ENCODE measurements at regions not wholly inside any gene's neighbourhood (a gene's known extent, or its start where the extent isn't known, plus 50 kb on each side); places are given as distances from the start of the nearest gene placed in this dataset.
A peak's percentile ranks its signal among the peaks of the same experiment; 100 is the strongest.

GRCh38 chr7:18288322-18289037, 207.1 kb upstream of the HDAC9 start:
- no peak overlapping the region for H3K4me3 ChIP-seq (ENCODE audit: low read depth, low read length)
- DNase-seq (ENCODE audit: low read depth): peak; percentile 20
- TF ChIP-seq POLR2A (IDR thresholded peaks at IDR 0.05; ENCODE audit: extremely low read depth, insufficient read length) (no peak), MYC (IDR thresholded peaks at IDR 0.05; ENCODE audit: low read depth, low read length) (no peak), CTCF (IDR thresholded peaks at IDR 0.05; ENCODE audit: low read depth, low read length) (no peak), MAX (IDR thresholded peaks at IDR 0.05; ENCODE audit: low read depth, low read length) (no peak)

GRCh38 chr7:18289788-18290187, 205.8 kb upstream of the HDAC9 start:
- TF ChIP-seq CTCF (IDR thresholded peaks at IDR 0.05; ENCODE audit: low read depth, low read length): no peak
- no peak for TF ChIP-seq MYC (IDR thresholded peaks at IDR 0.05; ENCODE audit: low read depth, low read length)
- TF ChIP-seq MAX (IDR thresholded peaks at IDR 0.05; ENCODE audit: low read depth, low read length): no peak
- no peak for TF ChIP-seq POLR2A (IDR thresholded peaks at IDR 0.05; ENCODE audit: extremely low read depth, insufficient read length)
- peak overlapping the region; percentile 69 for H3K4me3 ChIP-seq (ENCODE audit: low read depth, low read length)
- DNase-seq (ENCODE audit: low read depth): peak; percentile 36

- peak overlapping the region; percentile 69 for H3K4me3 ChIP-seq (ENCODE audit: low read depth, low read length)
- peak; percentile 80 for DNase-seq (ENCODE audit: low read depth)
- TF ChIP-seq POLR2A (IDR thresholded peaks at IDR 0.05; ENCODE audit: extremely low read depth, insufficient read length): no peak
- no peak for TF ChIP-seq MYC (IDR thresholded peaks at IDR 0.05; ENCODE audit: low read depth, low read length)
- TF ChIP-seq MAX (IDR thresholded peaks at IDR 0.05; ENCODE audit: low read depth, low read length): no peak
- TF ChIP-seq CTCF (IDR thresholded peaks at IDR 0.05; ENCODE audit: low read depth, low read length): no peak
Measured at GRCh38 chr7:18290223-18290622, 205.3 kb upstream of the HDAC9 start.

- peak overlapping the region; percentile 69 for H3K4me3 ChIP-seq (ENCODE audit: low read depth, low read length)
- TF ChIP-seq CTCF (IDR thresholded peaks at IDR 0.05; ENCODE audit: low read depth, low read length) (no peak), MAX (IDR thresholded peaks at IDR 0.05; ENCODE audit: low read depth, low read length) (no peak), POLR2A (IDR thresholded peaks at IDR 0.05; ENCODE audit: extremely low read depth, insufficient read length) (no peak), MYC (IDR thresholded peaks at IDR 0.05; ENCODE audit: low read depth, low read length) (no peak)
- DNase-seq (ENCODE audit: low read depth): peak; percentile 79
Measured at GRCh38 chr7:18290865-18291264, 204.7 kb upstream of the HDAC9 start.

- peak overlapping the region; percentile 5 for H3K4me3 ChIP-seq (ENCODE audit: low read depth, low read length)
- TF ChIP-seq MYC (IDR thresholded peaks at IDR 0.05; ENCODE audit: low read depth, low read length): no peak
- no peak for TF ChIP-seq POLR2A (IDR thresholded peaks at IDR 0.05; ENCODE audit: extremely low read depth, insufficient read length)
- no peak for TF ChIP-seq MAX (IDR thresholded peaks at IDR 0.05; ENCODE audit: low read depth, low read length)
- TF ChIP-seq CTCF (IDR thresholded peaks at IDR 0.05; ENCODE audit: low read depth, low read length): no peak
- no peak for DNase-seq (ENCODE audit: low read depth)
Measured at GRCh38 chr7:18292584-18292983, 203.0 kb upstream of the HDAC9 start.

All from NB4 (cell line).